ENCODE measurements at regions not wholly inside any gene's neighbourhood (a gene's known extent, or its start where the extent isn't known, plus 50 kb on each side); places are given as distances from the start of the nearest gene placed in this dataset.
A peak's percentile ranks its signal among the peaks of the same experiment; 100 is the strongest.

DNA sequence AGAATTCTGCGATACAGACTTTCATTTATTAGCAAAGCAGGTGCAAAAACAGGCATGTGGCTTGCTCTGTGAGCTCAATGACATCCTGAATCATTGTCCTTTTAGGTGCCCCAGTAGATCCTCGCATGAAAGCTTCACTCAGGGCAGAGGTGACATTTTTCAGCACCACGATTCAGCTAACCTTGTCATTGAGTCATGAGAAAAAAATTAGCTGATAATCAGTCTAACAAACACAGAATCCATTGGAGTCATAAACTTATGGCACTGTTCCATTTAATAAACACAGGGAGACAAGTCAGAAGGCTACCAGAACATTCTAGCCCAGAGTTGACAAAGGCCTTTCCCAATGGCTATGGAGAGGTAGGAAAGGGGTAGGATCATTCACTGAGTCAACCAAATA, 104.8 kb upstream of the RAD23B start:
- Mint-ChIP-seq H3K9me3 (peaks cover 4% of the 10 kb centered on the region), H3K27ac (no peak overlapping the region)

DNA sequence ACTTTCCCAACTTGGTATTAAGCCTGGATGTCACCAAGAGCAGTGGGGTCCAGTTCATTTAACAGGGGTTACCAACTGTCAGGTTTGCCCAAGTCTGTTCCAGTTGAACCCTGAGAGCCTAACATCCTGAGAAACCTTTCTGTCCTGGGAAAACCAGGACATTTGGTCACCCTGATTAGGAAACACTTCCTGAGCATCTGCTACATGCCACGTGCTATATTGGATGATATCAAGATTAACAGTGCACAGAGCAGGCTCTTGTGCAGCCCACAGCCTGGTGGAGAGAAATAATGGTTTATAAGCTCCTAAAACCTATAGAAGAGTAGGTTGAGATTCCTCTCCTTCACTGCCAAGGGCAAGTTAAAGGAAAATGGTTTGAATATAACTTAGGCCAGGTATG, 102.9 kb upstream of the RAD23B start:
- Mint-ChIP-seq H3K4me3 (no peak overlapping the region), H3K4me1 (ENCODE audit: low read depth in 2 of 2) (peaks cover 25 to 32% of the 10 kb centered on the region in 2 donors), H3K27ac (no peak overlapping the region), H3K27me3 (peaks cover 10 to 22% of the 10 kb centered on the region in 2 donors), H3K9me3 (peaks cover 8% of the 10 kb centered on the region), H3K36me3 (peaks cover 16% of the 10 kb centered on the region)
- ATAC-seq: no peak
- no peak for DNase-seq (ENCODE audit: low spot score)

More for the DNA sequence above, 104.8 kb upstream of the RAD23B start:
- Mint-ChIP-seq H3K27me3 (peaks cover 2 to 12% of the 10 kb centered on the region in 2 donors), H3K4me3 (no peak overlapping the region), H3K4me1 (ENCODE audit: low read depth in 2 of 2) (peaks cover 44 to 52% of the 10 kb centered on the region in 2 donors), H3K36me3 (peaks cover 11% of the 10 kb centered on the region)
- DNase-seq (ENCODE audit: low spot score) (no peak), ATAC-seq (no peak)

DNA sequence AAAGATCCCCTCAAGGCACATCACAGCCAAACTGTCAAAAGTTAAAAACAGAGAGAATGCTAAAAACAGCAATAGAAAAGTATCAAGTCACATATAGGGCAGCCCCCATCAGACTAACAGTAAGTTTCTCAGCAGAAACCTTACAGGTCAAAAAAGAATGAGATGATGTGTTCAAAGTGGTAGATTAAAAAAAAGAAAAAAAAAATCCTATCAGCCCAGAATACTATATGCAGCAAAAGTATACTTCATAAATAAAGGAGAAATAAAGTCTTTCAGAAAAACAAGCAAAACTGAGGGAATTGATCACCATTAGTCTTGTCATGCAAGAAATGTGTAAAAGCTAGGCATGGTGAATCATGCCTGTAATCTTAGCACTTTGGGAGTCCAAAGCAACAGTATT, 99.9 kb upstream of the RAD23B start:
- peaks cover 13 to 24% of the 10 kb centered on the region in 2 donors for H3K27me3 Mint-ChIP-seq

DNA sequence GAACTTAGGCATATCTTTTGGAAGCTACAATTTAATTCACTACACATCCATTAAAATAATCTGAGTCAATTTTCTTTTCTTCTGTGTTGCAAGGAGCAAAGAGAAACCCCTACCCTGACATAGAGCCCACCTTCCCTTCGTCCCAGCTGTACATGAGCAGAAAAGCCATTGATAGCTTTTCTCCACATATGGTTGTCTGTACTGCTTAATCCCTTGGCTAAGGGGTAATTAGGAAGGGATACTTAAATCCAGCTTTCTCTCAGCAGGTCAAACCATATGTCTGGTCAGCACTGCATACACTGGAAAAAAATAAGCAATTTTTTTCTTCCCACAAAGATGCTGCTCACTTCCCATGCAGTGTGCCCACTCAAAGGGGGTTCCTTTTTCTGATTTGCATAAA, 94.7 kb upstream of the RAD23B start:
- Mint-ChIP-seq H3K4me3 (no peak overlapping the region), H3K4me1 (ENCODE audit: low read depth in 2 of 2) (no peaks in the 10 kb centered on the region), H3K27ac (no peak overlapping the region), H3K36me3 (peaks cover 5% of the 10 kb centered on the region), H3K9me3 (peaks cover 4% of the 10 kb centered on the region), H3K27me3 (peaks cover 13 to 17% of the 10 kb centered on the region in 2 donors)
- ATAC-seq (no peak), DNase-seq (ENCODE audit: low spot score) (no peak)

More for the DNA sequence above, 99.9 kb upstream of the RAD23B start:
- Mint-ChIP-seq H3K4me1 (ENCODE audit: low read depth in 2 of 2) (peaks cover 7 to 17% of the 10 kb centered on the region in 2 donors), H3K9me3 (peaks cover 8% of the 10 kb centered on the region), H3K27ac (no peak overlapping the region), H3K4me3 (no peak overlapping the region), H3K36me3 (peaks cover 16% of the 10 kb centered on the region)
- ATAC-seq (no peak), DNase-seq (ENCODE audit: low spot score) (no peak)

DNA sequence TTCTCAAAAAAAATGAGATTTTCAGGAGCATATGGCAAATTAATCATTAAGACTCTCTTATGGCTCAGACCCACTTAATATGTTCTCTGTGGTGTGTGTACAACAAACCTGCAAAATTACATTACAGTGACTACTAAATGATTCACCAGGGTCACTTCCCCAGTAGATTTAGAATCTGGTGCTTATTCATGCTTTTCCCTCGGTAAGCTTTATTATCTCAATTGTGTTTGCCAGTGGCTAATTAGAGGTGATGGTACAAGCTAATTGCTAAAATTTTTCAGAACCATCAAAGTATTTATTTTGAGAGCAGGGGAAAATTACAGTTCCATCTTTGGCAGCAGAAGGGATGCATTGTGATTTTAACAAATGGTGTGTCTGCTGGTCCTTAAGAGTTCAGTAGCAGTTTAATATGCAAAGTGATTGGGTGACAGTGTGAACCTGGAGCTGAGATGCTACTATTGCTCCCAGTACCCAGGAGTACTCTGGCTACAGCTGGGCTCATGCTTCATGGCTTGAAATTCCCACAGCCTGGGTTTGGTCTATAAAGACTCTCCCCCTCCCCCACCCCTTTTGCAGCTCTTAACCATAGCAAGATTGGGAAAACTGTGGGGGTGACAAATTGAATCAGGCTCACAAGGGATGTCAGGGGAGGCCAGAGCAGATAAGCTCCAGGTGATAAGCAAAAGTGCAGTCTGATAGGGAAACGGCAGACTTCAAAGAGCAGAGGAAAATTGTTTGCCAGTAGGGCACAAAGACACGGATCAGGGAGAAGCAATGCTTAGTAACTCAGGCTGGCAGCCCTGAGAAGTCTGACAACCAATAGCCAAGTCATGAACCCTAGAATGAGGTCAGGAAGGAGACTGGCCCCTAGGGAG, 92.8 kb upstream of the RAD23B start:
- Mint-ChIP-seq H3K27me3 (peaks cover 1 to 11% of the 10 kb centered on the region in 2 donors), H3K4me3 (no peak overlapping the region), H3K27ac (no peak overlapping the region), H3K4me1 (ENCODE audit: low read depth in 2 of 2) (no peaks in the 10 kb centered on the region), H3K36me3 (no peaks in the 10 kb centered on the region), H3K9me3 (no peaks in the 10 kb centered on the region)
- no peak for ATAC-seq
- no peak for DNase-seq (ENCODE audit: low spot score)

DNA sequence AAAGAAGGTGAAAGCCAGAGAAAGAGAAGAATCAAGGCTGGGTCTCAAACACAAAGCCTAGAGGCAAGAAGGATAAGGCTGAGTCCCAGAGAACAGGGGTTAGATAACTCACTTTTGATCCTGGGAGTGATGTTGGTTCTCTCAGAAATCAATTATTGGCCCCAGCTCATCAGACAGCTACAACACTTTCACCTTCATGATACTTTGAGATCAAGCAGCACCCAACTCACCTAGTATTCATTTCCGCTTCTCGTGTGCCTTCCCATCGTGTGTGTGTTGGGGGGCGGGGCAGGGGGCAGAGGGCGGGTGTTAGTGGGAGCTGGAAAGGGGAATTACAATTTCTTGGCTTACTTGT, 92.2 kb upstream of the RAD23B start:
- Mint-ChIP-seq H3K36me3 (no peaks in the 10 kb centered on the region), H3K4me3 (no peak overlapping the region)
- ATAC-seq: no peak

DNA sequence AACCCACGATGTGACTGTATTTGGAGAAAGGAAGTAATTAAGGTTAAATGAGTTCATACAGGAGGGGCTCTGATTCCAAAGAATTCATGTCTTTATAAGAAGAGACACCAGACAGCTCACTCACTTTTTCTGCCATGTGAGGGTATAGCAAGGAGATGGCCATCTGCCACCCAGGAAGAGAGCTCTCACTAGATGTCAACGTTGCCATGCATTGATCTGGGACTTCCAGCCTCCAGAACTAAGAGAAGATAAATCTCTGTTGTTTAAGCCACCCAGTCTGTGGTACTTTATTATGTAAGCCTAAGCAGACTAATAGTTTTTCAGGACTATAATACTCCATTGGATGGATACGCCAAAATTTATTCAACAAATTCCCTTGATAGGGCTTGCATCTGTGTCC, 89.8 kb upstream of the RAD23B start:
- Mint-ChIP-seq H3K36me3 (no peaks in the 10 kb centered on the region), H3K4me3 (no peak overlapping the region), H3K27ac (no peak overlapping the region), H3K27me3 (peaks cover 0 to 9% of the 10 kb centered on the region in 2 donors), H3K9me3 (no peaks in the 10 kb centered on the region), H3K4me1 (ENCODE audit: low read depth in 2 of 2) (no peaks in the 10 kb centered on the region)
- ATAC-seq (no peak), DNase-seq (ENCODE audit: low spot score) (no peak)

More for the DNA sequence above, 92.2 kb upstream of the RAD23B start:
- no peak for DNase-seq (ENCODE audit: low spot score)
- no peaks in the 10 kb centered on the region for H3K9me3 Mint-ChIP-seq
- H3K27ac Mint-ChIP-seq: no peak overlapping the region
- peaks cover 0 to 12% of the 10 kb centered on the region in 2 donors for H3K27me3 Mint-ChIP-seq
- H3K4me1 Mint-ChIP-seq (ENCODE audit: low read depth in 2 of 2): no peaks in the 10 kb centered on the region

DNA sequence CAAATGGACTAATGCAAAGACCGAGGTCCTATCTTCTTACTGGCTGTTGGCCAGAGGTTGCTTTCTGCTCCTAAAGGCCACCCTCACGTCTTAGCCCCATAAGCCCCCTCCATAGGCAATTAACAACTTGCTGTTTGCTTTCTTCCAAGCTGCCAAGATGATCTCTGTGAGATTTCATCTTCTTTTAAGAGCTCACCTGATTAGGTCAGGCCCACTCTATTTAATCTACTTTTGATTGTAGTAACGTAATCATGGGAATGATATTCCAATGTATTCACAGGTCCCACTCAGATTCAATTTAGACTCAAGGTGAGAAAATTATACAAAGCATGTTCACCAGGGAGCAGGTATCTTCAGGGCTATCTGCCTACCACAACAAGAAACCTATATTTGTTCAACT, 84.4 kb upstream of the RAD23B start:
- Mint-ChIP-seq H3K4me1 (ENCODE audit: low read depth in 2 of 2) (no peaks in the 10 kb centered on the region), H3K9me3 (peaks cover 8% of the 10 kb centered on the region), H3K27me3 (peaks cover 0 to 3% of the 10 kb centered on the region in 2 donors), H3K4me3 (no peak overlapping the region), H3K36me3 (peaks cover 6% of the 10 kb centered on the region), H3K27ac (no peak overlapping the region)
- no peak for ATAC-seq
- DNase-seq (ENCODE audit: low spot score): no peak

DNA sequence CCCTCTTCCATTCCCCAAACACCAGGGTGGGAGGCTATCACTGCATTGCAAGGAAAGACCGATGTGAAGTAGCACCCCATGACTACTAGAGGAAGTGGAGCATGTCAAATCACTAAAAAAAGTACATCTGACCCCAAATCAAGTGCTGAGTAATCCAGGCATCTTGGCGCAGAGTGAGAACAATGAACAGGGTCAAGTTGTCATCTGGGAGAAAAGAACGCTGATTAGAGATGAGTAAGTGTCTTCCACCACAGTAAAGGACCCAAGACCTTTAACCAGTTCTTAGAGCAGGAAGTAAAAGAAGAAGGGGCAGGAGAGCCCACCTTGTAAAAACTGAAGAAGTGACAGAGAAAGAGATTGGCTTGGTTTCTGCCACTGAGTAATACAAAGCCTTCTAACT, 75.0 kb upstream of the RAD23B start:
- H3K9me3 Mint-ChIP-seq: no peaks in the 10 kb centered on the region
- H3K4me1 Mint-ChIP-seq (ENCODE audit: low read depth in 2 of 2): peaks cover 8 to 9% of the 10 kb centered on the region in 2 donors
- no peak overlapping the region for H3K27ac Mint-ChIP-seq
- no peak for DNase-seq (ENCODE audit: low spot score)
- peak in 1 of 2 donors; percentile 78 for ATAC-seq
- no peak overlapping the region for H3K4me3 Mint-ChIP-seq
- H3K27me3 Mint-ChIP-seq: peaks cover 0 to 6% of the 10 kb centered on the region in 2 donors
- peaks cover under 1% of the 10 kb centered on the region for H3K36me3 Mint-ChIP-seq

DNA sequence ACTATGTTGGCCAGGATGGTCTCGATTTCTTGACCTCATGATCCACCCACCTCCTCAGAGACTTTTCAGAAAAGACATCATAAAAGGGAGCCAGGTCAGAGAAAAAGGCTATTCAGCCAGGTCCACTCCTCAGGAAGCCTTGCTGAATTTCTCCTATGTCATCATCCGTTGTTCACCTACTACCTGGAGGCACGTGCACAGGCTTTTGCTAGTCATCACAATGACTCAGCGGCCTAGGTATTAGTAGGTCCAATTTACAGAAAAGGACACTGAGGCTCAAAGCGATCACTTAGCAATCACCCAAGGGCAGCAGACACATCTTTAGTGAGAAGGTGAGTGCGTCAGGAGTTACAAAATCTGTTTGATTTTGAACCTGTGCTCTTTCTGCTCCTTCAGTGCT, 72.3 kb upstream of the RAD23B start:
- Mint-ChIP-seq H3K4me3 (no peak overlapping the region), H3K4me1 (ENCODE audit: low read depth in 2 of 2) (peaks cover 22 to 26% of the 10 kb centered on the region in 2 donors), H3K27ac (no peak overlapping the region), H3K36me3 (no peaks in the 10 kb centered on the region), H3K27me3 (peaks cover 0 to 1% of the 10 kb centered on the region in 2 donors), H3K9me3 (no peaks in the 10 kb centered on the region)
- DNase-seq (ENCODE audit: low spot score): no peak
- ATAC-seq: no peak

DNA sequence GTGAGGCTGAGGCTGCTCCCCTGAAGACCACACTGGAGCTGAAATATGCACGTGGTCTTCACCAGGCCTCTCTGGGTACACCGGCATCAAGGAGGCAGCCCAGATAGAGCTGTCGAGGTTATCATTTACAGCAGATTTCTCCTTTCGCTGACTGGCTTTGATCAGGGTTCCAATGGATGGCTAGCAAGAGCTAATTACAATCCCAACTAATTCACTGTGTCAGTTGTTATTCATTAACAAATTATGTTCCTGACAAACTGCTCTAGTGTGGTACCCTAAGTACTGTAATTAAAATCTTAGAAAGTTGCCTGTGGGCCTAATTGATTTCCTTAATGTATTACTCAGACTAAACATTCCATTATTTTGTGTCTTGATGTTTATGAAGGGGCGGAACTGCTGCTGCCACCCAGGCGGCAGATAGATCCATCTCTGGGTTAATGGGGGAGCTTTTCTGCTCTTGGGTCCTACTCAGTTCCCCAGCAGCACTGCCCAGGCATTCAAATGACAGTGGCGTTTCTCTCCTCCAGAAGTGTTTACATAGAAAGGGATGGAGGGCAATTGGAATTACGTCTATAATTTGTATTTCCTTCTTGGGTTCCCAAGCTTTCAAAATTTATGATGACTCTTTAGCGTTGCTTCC, 71.7 kb upstream of the RAD23B start:
- Mint-ChIP-seq H3K36me3 (no peaks in the 10 kb centered on the region), H3K4me1 (ENCODE audit: low read depth in 2 of 2) (peaks cover 22 to 26% of the 10 kb centered on the region in 2 donors), H3K27me3 (no peaks in the 10 kb centered on the region), H3K27ac (no peak overlapping the region), H3K9me3 (no peaks in the 10 kb centered on the region), H3K4me3 (no peak overlapping the region)
- no peak for ATAC-seq
- DNase-seq (ENCODE audit: low spot score): no peak

DNA sequence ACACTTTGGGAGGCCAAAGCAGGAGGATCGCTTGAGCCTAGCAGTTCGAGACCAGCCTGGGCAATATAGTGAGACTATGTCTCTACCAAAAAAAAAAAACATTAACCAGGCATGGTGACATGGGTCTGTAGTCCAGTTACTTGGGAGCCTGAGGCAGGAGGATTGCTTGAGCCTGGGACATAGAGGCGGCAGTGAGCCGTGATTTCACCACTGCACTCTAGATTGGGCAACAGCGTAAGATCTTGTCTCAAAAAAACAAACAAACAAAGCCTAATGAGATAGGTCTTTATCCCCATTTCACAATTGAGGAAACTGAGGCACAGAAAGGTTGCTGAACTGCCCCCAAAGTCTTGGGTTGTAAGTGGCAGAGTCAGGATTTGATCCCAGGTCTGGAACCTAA, 70.5 kb upstream of the RAD23B start:
- DNase-seq (ENCODE audit: low spot score) (no peak), ATAC-seq (no peak)
- H3K4me1 Mint-ChIP-seq (ENCODE audit: low read depth in 2 of 2): peaks cover 27 to 31% of the 10 kb centered on the region in 2 donors
- peaks cover 0 to 5% of the 10 kb centered on the region in 2 donors for H3K27me3 Mint-ChIP-seq
- peak overlapping the region; percentile 54 to 82 for H3K27ac Mint-ChIP-seq
- peaks cover 3% of the 10 kb centered on the region for H3K9me3 Mint-ChIP-seq
- no peaks in the 10 kb centered on the region for H3K36me3 Mint-ChIP-seq
- no peak overlapping the region for H3K4me3 Mint-ChIP-seq

DNA sequence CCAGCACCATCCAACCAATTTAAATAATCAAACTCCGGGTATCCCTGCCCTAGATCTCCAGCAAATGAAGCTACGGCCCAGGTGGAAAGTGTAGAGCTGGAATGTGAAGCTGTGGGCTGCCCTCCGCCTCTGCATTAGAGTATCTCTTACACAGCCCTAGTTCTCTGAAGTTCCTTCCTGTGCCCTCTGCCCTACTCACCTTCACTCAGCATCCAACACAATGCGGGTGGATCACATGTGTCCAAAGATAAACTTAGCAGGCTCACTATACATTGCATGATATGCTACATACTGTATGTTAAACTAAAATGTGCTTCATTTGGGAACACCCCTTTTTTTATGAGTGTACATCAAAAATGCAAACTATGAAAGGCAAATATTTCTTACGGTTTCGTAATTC, 70.0 kb upstream of the RAD23B start:
- ATAC-seq (peak; percentile 36 to 64), DNase-seq (ENCODE audit: low spot score) (no peak)
- H3K9me3 Mint-ChIP-seq: peaks cover 3% of the 10 kb centered on the region
- peak overlapping the region; percentile 63 for H3K4me3 Mint-ChIP-seq
- H3K4me1 Mint-ChIP-seq (ENCODE audit: low read depth in 2 of 2): peaks cover 26 to 29% of the 10 kb centered on the region in 2 donors
- H3K36me3 Mint-ChIP-seq: no peaks in the 10 kb centered on the region
- H3K27ac Mint-ChIP-seq: peak overlapping the region; percentile 54 to 82
- peaks cover 0 to 7% of the 10 kb centered on the region in 2 donors for H3K27me3 Mint-ChIP-seq

DNA sequence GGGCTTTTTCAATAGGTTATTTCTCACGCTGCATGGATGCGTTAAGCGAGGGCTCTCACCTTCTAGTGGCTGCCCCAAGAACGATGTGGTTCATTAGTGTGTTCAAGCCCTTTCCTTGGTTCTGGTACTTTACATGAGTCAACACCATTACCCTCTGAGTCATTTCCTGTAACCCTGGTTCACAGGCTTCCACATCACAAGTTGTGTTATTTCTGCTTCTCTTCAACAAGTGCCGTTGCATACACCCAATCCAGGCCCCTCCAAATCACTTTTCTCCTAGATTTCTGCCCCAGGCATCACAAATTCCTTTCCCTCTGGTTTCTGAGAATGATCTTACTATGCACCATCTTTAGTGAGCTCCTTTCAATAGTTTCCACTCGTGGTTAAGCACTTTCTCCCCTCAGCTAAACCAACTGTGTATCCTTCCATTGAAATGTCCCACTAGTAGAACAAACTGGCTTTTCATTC, 69.5 kb upstream of the RAD23B start:
- H3K27ac Mint-ChIP-seq: peak overlapping the region; percentile 54 to 82
- DNase-seq (ENCODE audit: low spot score): peak; percentile 82
- H3K9me3 Mint-ChIP-seq: peaks cover 3% of the 10 kb centered on the region
- H3K36me3 Mint-ChIP-seq: no peaks in the 10 kb centered on the region
- H3K4me3 Mint-ChIP-seq: peak overlapping the region; percentile 63
- peak; percentile 97 to 98 for ATAC-seq
- peaks cover 24 to 28% of the 10 kb centered on the region in 2 donors for H3K4me1 Mint-ChIP-seq (ENCODE audit: low read depth in 2 of 2)
- H3K27me3 Mint-ChIP-seq: peaks cover 0 to 7% of the 10 kb centered on the region in 2 donors
